Inflammatory macrophage treated with lipopolysaccharide for 1 hour (primary cell): ENCODE measurements at regions not wholly inside any gene's neighbourhood (a gene's known extent, or its start where the extent isn't known, plus 50 kb on each side); places are given as distances from the start of the nearest gene placed in this dataset.

Experiments
- DNase-seq, 2 donors: peaks; one replicate each; pipeline ENCODE4 v3.0.0-alpha.2; 2020 to 2022

GRCh38 chr6:56709650-56710049 is 67.0 kb upstream of the DST start:
- no peak for DNase-seq

GRCh38 chr6:56708810-56709597 is 66.3 kb upstream of the DST start:
- peak; percentile 80 to 83 for DNase-seq

GRCh38 chr6:56706981-56707726 is 64.5 kb upstream of the DST start:
- DNase-seq: peak in 1 of 2 donors; percentile 49

DNA sequence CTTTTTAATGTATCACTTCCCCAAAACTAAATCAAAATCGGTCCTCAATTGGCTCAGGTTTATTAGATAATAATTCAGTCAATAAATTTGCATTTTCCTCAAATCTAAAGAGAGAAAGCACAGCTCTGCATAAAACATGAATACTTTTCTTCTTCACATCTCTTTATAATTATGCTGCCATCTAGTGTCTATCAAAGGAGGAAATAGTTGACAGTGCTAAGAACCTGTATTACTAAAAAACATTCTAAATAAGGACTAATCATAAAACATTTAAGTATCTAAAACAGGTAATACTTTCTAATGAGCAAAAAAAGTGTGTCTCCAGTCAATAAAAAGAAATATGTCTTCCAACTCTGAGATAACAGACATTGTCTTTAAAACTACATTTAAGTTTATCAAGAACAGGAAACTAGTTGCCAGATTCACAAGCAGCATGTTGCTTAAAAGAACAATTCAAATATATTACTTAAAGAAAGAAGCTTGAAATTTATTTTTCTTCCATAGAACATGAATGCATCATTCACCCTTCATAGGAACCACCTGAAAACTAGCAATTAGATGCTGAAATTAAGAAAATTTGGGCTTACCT is 56.5 kb upstream of the DST start:
- peak; percentile 31 to 52 for DNase-seq

DNA sequence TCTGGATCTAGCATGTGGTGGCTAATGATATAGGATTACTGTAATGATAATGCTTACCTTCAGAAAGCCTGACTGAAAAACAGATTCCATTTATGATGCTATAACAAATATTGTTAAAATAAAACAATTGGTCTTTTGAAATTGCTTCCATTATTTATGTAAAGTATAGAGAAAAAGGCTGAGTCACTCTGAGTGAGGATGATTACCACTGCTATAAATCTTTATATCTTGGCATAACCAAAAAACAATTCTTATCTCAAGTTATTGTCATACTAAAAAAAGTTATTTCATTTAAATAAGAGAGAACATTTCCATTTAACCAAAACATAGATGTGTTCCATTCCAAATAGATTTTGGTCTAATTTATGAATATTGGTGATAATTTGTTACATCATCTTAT is 53.0 kb upstream of the DST start:
- no peak for DNase-seq

- no peak for DNase-seq
These were observed 51.3 kb upstream of the DST start for GRCh38 chr6:56694002-56694401.

- no peak for DNase-seq
These were observed 50.5 kb upstream of the DST start for GRCh38 chr6:56693246-56693607.

DNA sequence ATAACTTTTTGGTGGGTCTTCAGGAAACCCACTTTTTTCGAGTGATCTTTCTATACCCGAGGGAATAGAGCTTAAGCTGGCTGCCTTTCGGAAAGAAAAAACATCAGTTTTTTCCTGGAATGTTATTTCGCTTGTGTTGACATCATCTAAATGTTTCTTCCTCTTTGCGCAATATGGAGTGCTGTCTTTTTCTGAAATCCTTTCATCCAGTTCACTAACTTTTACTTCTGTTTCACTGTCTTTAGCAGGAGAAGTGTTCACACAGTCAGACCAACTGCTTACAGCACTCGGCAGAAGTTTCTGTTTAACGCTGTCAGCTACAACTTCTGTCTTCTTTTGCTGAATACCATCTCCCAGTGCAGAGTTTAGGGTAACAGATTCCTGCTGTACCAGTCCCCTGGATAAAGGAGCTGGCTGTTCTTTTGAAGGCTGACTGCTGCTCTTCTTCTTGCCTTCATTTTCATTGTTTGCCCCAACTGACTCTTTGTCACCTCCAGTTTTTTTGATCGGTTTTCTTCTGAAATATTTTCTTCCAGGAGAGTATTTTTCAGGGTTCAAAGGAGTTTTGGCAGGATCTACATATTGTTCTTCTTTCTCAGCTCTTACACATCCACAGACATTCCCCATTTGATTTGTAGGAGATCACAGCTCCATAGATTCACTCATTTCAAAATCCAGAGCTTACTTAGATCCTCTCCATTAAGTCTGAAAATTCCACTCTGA is 50.0 kb upstream of the DST start:
- peak; percentile 52 to 63 for DNase-seq
